GM12891 (cell line): ENCODE measurements at regions not wholly inside any gene's neighbourhood (a gene's known extent, or its start where the extent isn't known, plus 50 kb on each side); places are given as distances from the start of the nearest gene placed in this dataset.

Experiments used
- DNase-seq: peaks from one replicate; pipeline ENCODE4 v3.0.0; 2011; ENCODE audit warnings: low spot score; ENCODE audit not compliant: insufficient read length
- FAIRE-seq: peaks from 2 replicates; lab custom pipeline; 2011; peaks lifted over from hg19 to GRCh38; lab: Jason Lieb, UNC
- PAX5 ChIP-seq: IDR thresholded peaks from 2 replicates; pipeline ENCODE4 v1.6.1; 2011; ENCODE audit warnings: low read length, moderate library complexity, mild to moderate bottlenecking; ENCODE audit not compliant: insufficient read depth, severe bottlenecking
- POLR2A ChIP-seq: IDR thresholded peaks from 2 replicates; pipeline ENCODE4 v1.6.1; 2011; ENCODE audit warnings: low read depth, low read length, control low read depth
- POLR2AphosphoS5 ChIP-seq: IDR thresholded peaks from 2 replicates; pipeline ENCODE4 v1.6.1; 2011; ENCODE audit warnings: low read depth, low read length, control low read depth
- POU2F2 ChIP-seq: IDR thresholded peaks from 2 replicates; pipeline ENCODE4 v1.6.1; 2011; ENCODE audit warnings: low read depth, mild to moderate bottlenecking, control low read depth, low read length, moderate library complexity
- SPI1 ChIP-seq: IDR thresholded peaks from 2 replicates; pipeline ENCODE4 v1.6.1; 2011; ENCODE audit warnings: low read depth, low read length, control low read depth
- TAF1 ChIP-seq: IDR thresholded peaks from 2 replicates; pipeline ENCODE4 v1.6.1; 2011; ENCODE audit warnings: low read depth, low read length, control low read depth

- no peak for TF ChIP-seq POU2F2
- TF ChIP-seq PAX5, result no peak
- no peak for TF ChIP-seq TAF1
- no peak for TF ChIP-seq POLR2AphosphoS5
- no peak for TF ChIP-seq SPI1
- TF ChIP-seq POLR2A, result no peak
- FAIRE-seq (no peak), DNase-seq (no peak)
Measured at GRCh38 chr6:5930968-5931367, 75.8 kb downstream of the NRN1 start.

DNA sequence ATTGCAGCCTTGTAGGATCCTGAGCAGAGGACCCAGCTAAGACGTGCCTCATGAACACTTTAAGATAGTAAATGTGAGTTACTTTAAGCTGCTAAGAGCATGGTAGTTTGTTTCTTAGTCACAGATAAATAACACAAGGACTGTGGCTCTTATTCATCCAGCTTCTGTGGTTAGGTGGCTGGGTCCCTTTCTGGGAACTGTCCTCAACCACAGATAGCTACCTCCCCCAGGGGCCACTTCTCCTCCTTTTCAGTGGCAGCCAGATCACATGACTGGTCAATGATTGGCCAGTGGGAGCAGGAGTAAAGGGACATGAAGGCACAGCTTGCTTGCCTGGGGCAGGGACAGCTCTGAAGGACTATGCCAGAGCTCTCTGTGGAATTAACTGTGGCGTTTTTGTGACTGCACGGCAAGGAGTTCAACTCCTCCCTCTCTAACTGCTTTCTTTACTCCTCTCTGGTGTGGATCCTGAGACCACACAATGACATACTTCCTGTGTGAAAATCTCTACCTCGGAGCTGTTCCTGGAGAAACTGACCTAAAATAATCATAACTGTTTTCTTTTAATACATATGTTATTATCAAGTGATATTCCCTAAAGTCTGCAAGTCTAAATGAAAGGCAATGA lies 76.5 kb downstream of the NRN1 start:
- DNase-seq (no peak), FAIRE-seq (no peak)
- TF ChIP-seq TAF1 (no peak), POLR2A (no peak), POLR2AphosphoS5 (no peak), PAX5 (no peak), SPI1 (no peak), POU2F2 (no peak)

DNA sequence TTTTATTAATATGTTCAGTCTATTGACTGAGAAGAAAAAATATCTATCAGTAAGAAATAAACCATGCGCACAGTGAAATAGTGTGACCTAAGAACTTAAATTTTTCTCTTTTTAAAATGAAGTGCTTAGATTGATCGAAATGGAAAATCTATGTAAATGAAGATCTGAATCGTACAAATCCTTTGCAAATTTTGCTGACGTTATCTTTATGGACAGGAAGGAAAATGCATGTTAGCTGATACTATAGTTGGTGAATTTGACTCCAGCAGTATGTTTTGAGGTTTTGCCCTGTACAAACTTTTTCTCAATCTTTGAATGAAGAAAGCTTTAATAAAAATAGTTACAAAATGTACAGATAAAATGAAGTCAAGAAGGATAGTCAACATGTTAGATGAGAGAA lies 82.9 kb downstream of the NRN1 start:
- no peak for FAIRE-seq

GRCh38 chr6:5922230-5922629 lies 84.5 kb downstream of the NRN1 start:
- FAIRE-seq (no peak), DNase-seq (no peak)
- TF ChIP-seq SPI1 (no peak), PAX5 (no peak), POU2F2 (no peak), TAF1 (no peak), POLR2AphosphoS5 (no peak), POLR2A (no peak)

More for the DNA sequence above, 82.9 kb downstream of the NRN1 start:
- TF ChIP-seq POLR2AphosphoS5, result no peak
- DNase-seq, result no peak

GRCh38 chr6:5909721-5910120 lies 97.0 kb downstream of the NRN1 start:
- DNase-seq (no peak), FAIRE-seq (no peak)
- TF ChIP-seq PAX5, result no peak
- TF ChIP-seq POU2F2, result no peak
- TF ChIP-seq POLR2A, result no peak
- no peak for TF ChIP-seq POLR2AphosphoS5
- no peak for TF ChIP-seq SPI1
- no peak for TF ChIP-seq TAF1

- no peak for FAIRE-seq
Measured at GRCh38 chr6:5906842-5907241, 99.9 kb downstream of the NRN1 start.

DNA sequence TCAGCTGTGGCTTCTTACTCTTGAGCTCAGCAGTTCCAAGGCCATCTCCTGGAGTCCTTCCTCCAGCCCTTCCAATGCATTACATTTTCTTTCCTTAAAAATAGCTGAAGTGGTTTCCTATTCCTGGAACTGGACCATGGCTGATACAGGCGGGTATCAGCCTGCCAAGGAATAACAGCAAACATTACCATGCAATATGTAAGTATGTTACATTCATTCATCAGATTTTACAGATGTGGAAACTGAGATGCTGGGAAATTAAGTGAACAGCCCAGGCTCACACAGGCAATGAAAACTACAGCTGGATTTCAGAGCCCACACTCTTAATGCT lies 100.4 kb downstream of the NRN1 start:
- DNase-seq, result no peak
- TF ChIP-seq POLR2A (no peak), SPI1 (no peak), POU2F2 (no peak), TAF1 (no peak), PAX5 (no peak), POLR2AphosphoS5 (no peak)
- FAIRE-seq, result no peak

More at GRCh38 chr6:5906842-5907241, 99.9 kb downstream of the NRN1 start:
- TF ChIP-seq POLR2A, result no peak
- TF ChIP-seq POU2F2, result no peak
- TF ChIP-seq SPI1, result no peak
- TF ChIP-seq POLR2AphosphoS5, result no peak
- TF ChIP-seq TAF1, result no peak
- no peak for TF ChIP-seq PAX5
- DNase-seq, result no peak

DNA sequence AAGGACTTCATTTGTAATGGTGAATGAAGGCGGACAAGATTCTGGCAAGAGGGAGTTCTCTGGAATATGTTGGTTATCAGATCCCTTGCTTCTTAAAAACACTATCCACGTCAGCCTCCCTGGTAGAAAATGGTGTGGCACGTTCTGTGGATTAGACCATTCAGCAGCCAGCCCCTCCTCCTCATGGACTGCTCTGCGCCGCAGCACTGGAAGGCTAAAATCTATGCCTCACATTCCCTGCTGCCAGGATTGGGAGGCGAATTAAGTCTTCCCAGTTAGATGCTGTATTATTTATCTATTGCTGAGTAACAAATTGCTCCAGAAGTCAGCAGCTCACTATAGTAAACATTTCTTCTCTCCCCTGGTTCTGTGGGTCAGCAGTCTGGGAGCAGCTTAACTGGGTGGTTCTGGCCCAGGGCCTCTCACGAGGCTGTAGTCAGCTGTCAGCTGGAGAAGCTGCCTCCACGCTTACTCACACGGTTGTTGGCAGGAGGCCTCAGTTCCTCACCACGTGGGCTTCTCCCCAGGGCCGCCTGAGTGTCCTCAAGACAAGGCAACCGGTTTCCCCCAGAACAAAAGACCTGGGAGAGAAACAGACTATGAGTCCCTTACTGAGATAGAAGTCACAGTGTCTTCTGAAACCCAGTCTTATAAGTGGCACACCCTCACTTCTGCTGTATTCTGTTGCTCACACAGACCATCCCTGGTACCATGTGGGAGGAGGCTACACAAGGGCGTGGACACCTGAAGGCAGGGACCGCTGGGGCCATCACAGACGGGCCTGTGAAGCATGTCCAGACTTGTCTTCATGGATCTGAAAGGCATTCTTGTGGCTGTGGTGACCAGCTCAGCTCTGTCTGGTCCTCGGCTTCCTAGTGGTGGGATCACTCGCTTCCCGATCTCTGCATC lies 101.0 kb downstream of the NRN1 start:
- no peak for FAIRE-seq
- TF ChIP-seq POLR2AphosphoS5 (no peak), POU2F2 (no peak), SPI1 (no peak), POLR2A (no peak), PAX5 (no peak), TAF1 (no peak)
- DNase-seq, result no peak

- FAIRE-seq (no peak), DNase-seq (no peak)
- TF ChIP-seq TAF1 (no peak), PAX5 (no peak), POU2F2 (no peak), SPI1 (no peak), POLR2A (no peak), POLR2AphosphoS5 (no peak)
Measured at GRCh38 chr6:5904532-5904931, 102.2 kb downstream of the NRN1 start.

GRCh38 chr6:5899216-5900045 lies 107.3 kb downstream of the NRN1 start:
- no peak for FAIRE-seq
- TF ChIP-seq POU2F2 (no peak), POLR2AphosphoS5 (no peak), TAF1 (no peak), PAX5 (no peak), SPI1 (no peak), POLR2A (no peak)
- DNase-seq, result no peak
